ENCODE measurements at regions not wholly inside any gene's neighbourhood (a gene's known extent, or its start where the extent isn't known, plus 50 kb on each side); places are given as distances from the start of the nearest gene placed in this dataset.

DNA sequence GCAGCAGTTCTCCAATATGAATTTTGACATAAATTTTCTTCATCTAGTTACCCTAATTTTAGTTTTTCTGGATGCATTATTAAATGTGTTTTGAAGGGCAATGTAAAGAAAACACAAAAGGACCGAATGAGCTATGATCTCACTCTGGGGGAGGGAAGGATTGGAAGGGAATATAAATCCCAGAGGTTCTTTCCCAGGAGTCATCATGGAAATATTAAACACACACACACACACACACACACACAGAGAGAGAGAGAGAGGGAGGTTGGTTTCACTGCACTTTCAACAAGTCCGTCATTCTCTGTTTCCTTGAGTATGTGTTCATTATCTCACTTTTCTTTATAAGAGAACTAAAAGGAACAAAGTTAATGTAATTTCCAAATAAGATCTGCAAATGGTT lies 70.7 kb upstream of the DCBLD2 start:
- TF ChIP-seq, protein P1, sequence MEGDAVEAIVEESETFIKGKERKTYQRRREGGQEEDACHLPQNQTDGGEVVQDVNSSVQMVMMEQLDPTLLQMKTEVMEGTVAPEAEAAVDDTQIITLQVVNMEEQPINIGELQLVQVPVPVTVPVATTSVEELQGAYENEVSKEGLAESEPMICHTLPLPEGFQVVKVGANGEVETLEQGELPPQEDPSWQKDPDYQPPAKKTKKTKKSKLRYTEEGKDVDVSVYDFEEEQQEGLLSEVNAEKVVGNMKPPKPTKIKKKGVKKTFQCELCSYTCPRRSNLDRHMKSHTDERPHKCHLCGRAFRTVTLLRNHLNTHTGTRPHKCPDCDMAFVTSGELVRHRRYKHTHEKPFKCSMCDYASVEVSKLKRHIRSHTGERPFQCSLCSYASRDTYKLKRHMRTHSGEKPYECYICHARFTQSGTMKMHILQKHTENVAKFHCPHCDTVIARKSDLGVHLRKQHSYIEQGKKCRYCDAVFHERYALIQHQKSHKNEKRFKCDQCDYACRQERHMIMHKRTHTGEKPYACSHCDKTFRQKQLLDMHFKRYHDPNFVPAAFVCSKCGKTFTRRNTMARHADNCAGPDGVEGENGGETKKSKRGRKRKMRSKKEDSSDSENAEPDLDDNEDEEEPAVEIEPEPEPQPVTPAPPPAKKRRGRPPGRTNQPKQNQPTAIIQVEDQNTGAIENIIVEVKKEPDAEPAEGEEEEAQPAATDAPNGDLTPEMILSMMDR (IDR thresholded peaks at IDR 0.05): no peak
- TF ChIP-seq POLR2A (IDR thresholded peaks at IDR 0.05): no peak

Data from sigmoid colon (tissue), 3 donors.